ENCODE measurements at regions not wholly inside any gene's neighbourhood (a gene's known extent, or its start where the extent isn't known, plus 50 kb on each side); places are given as distances from the start of the nearest gene placed in this dataset.
"Not testable (repeated sequence)": the region's sequence is repeated elsewhere in the genome, so short reads cannot be mapped to it uniquely, and the experiment has no call there.

DNA sequence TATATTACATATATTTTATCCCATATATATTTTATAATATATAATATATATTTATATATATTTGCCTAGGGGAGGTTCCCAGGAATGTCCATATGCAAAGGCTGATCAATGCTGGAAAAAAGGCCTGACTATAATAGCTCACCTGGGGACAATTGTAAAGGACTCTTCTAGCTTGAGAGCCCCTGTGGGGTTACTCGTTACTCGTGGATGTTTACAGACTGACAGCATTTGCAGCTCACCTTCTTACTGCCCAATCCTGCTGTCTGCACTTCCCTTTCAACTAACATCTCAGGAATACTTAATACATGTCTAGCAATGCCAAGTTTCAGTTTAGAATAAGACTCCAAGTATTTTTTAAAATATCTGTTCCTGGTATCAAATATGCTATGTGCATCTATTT lies 1365.4 kb upstream of the RAG2 start:
- in situ Hi-C loops (cut with MboI; ENCODE audit: low sequenced_read_pairs) = no loop called here

DNA sequence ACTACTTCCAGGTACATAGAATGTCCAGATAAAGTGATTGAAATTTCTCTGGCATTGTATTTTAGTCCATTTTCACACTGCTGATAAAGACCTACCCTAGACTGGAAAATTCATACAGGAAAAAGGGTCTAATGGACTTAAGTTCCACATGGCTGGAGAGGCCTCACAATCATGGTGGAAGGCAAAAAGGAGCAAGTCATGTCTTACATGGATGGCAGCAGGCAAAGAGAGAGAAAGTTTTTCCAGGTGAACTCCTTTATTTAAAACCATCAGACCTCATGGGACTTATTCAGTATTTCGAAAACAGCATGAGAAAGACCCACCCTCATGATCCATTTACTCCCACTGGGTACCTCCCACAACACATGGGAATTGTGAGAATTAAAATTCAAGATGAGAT lies 1359.7 kb upstream of the RAG2 start:
- in situ Hi-C loops (cut with MboI; ENCODE audit: low sequenced_read_pairs) = no loop called here

DNA sequence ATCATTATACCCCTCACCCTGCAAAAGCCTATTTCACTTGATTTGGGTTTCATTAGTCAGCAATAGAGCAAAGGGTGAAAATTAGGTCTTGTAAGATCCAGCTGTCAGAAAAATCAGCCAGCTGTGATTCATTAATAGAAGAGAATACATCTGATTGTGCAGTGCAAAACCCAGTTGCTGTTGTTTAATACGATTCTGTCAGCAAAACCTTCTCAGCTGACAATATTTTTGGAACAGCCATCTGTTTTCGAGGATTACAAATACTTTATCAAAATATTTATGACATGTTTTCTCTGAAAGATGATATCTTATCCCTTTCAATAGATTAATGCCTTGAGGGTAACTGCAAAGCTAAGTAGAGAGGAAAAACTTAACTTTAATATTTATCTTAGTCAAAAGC lies 1354.0 kb upstream of the RAG2 start:
- in situ Hi-C loops (cut with MboI; ENCODE audit: low sequenced_read_pairs) = no loop called here

DNA sequence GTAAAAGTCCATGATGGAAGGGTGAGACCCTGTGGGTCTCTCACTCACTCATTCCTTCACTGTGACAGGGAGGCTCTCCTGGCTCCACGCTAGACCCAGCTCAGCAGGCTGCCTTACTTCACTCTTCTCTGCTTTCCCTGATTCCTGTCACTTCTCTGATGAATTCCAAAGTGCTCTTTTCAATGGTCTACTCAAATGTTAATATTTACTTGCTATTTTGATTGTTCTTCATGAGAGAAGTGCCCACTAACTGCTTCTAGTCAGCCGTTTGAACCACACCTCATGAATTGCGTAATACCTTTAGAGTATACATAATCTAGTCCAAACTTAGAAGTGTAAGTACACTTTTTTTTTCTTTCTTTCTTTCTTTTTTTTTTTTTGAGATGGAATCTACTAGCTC lies 1350.2 kb upstream of the RAG2 start:
- in situ Hi-C loops (cut with MboI; ENCODE audit: low sequenced_read_pairs) = no loop called here

DNA sequence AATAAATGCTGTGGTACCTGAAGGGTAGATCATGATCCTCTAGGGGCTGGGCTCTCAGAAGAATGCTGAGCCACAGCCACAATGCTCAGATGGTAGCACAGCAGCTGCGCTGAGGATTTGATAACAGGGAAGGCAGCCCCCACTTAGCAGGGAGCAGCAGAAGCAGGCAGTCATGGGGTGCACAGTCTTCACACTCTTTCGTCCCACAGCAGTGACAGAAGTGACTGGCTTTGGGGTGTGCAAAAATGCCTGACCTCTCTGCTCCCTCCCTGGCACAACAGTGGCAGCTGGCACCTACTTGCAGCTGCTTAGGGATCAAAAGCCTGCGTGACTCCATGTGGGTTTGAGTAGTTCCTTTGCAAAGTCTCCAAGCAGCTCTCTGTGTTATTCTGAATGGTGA lies 1349.8 kb upstream of the RAG2 start:
- in situ Hi-C loops (cut with MboI; ENCODE audit: low sequenced_read_pairs) = no loop called here

DNA sequence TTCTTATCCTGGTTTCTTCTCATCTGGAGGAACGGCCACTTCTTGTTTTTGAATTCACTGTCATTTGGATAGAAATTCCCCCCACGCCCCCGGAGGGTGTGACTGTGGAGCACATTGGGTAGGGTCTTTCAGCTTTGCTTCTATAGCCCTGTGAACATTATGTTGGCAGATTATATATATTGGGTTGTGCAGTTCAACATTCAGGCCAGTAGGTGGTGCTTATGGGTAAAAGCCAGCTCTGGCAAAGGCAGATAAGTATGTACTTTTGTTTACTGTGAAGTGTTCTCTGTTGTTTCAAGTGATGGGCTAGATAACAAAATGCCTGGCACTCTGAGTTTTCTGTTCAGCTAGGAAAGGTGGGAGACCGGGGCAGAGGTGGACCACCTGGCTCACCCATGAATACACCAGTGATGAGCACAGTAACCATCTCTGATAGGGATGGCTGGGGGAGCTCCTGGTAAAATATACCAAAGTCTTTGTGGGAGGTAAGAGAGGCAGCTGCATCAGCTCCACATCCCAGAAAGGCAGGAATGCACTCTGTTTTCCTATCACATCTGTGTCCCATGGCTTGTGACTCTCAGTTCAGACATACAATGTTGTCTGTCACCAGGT lies 1348.2 kb upstream of the RAG2 start:
- in situ Hi-C loops (cut with MboI; ENCODE audit: low sequenced_read_pairs) = no loop called here

DNA sequence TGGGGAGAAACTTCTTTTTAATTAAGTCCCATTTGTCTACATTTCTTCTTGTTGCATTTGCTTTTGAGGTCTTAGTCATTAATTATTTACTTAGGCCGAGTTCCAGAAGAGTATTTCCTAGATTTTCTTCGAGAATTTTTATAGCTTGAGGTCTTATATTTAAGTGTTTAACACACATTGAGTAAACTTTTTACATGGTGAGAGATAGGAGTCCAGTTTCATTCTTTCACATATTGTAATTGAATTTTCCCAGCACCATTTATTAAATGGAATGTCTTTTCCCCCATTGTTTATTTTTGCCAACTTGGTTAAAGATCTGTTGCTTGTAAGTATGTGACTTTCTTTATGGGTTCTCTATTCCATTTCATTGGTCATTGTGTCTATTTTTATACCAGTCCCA lies 1344.0 kb upstream of the RAG2 start:
- in situ Hi-C loops (cut with MboI; ENCODE audit: low sequenced_read_pairs) = no loop called here

DNA sequence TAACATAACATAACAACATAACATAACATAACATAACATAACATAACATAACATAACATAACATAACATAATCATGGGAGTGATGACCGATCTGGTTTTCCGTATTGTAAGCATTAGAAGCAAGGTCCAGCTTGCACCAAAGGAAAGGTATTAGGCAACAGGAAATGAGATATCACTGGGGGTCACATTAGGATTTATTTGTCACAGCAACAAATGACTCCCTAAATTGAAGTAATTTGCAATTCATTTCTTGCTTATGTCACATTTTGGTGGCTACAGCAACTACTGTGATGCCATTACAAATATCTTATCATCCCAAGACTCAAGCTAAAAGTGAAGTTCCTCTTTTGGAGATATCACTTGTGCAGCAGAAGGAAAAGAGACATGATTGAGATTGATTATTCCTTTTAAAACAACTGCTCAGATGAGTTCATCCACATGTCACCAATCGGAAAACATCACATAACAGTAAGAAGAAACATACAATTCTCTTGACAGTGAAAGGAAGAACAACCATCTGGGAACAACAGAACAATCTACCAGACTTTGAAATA lies 1331.1 kb upstream of the RAG2 start:
- in situ Hi-C loops (cut with MboI; ENCODE audit: low sequenced_read_pairs) = no loop called here

DNA sequence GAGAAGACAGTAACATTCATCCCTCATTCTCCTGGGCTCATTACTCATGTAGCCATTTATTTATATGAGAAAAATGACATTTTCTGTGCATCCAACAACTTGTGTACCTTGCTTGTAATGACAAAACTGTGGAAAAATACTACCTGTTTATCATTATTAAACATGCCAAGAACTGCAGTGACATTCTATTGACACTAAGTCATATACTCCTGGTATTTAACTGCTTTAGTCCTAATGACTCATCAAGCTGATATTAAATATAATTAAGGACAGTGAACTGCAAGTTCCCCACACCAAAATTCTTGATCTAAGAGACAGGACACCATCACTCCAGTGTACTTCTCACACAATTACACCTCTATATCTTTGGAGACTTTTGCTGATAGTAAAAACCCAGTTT lies 1328.7 kb upstream of the RAG2 start:
- in situ Hi-C loops (cut with MboI; ENCODE audit: low sequenced_read_pairs) = no loop called here

DNA sequence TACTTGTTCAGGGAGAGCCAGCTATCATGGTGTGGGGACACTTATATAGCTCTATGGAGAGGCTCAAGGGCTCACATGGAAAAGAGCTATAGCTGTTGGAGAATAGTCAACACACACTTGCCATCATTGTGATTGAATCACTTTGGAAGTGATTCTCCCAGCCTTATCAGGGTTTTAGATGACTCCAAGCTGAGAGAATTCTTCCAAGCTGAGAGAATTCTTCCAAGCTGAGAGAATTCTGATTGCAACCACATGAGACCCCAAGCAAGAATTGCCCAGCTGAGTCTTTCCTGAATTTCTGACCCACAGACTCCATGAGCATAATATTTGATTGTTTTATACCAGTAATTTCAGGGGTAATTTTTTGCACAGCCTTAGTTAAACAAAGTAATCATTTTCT lies 1318.3 kb upstream of the RAG2 start:
- in situ Hi-C loops (cut with MboI; ENCODE audit: low sequenced_read_pairs) = no loop called here

DNA sequence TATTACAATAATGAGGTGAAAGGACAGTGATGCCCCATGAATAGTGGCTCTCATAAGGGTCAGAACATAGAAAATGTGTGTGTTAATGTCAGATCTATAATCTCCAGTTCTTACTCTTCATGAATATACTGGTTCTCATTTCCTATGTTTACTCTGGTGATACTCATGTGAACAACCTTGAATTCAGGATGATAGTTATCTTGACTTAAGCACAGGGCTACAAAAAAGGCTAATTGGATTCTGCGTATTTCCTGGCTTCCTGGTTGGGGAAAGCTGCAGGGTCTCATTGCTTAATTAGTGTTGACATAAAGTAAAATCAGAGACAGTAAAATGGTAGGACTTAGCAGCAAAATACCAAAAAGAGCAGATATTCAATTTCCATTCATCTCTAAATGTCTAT lies 1316.8 kb upstream of the RAG2 start:
- in situ Hi-C loops (cut with MboI; ENCODE audit: low sequenced_read_pairs) = no loop called here

DNA sequence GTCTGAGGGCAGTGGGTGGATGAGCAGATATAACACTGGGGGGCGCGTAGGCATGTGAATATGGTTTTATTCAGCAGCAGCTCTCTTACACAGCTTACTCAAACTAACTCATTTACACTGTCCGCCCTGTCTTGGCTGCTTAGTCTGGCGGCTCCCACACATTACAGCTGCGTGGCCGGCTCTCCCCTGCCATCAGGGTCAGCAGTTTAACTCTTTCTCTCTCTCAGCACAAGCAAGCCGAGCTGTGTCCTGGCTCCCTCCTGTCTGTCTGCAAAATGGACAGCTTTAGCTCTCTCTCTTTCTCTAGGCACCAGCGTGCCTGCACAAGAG lies 1310.1 kb upstream of the RAG2 start:
- in situ Hi-C loops (cut with MboI; ENCODE audit: low sequenced_read_pairs) = no loop called here

DNA sequence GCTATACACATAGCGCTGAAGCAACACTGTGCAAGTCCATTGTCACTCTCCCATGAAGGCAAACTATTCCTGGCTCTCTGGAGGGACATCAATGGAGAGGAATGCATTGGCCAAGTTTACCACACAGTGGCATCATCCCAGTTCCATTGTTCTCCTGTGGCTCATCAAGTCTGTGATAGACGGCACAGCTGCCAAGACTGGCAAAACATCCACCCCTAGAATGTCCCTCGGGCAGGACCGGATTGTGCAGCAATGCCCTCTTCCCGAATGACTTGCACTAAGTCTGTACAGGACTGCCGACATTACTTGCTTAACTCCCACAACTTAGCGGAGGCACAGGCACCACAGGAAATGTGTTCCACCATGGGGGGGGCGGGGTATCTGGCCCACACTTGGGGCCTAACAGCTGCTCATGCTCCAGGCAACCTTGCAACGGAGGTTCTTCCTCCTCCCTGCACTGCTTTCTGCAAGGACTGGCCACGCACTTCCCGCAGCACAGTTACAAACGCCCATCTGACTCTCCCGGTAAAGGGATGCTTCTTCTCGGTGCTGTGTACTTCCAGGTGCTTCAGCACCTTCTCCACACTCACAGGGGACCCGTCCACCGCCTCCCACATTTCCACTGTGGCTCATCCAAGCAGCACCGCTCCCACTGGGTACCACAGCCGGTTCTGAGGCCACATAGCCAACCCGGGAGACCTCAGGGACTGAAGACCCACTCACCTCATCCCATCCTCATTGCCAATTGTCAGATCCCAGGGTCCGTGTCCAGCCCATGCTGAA lies 1309.6 kb upstream of the RAG2 start:
- in situ Hi-C loops (cut with MboI; ENCODE audit: low sequenced_read_pairs) = no loop called here

DNA sequence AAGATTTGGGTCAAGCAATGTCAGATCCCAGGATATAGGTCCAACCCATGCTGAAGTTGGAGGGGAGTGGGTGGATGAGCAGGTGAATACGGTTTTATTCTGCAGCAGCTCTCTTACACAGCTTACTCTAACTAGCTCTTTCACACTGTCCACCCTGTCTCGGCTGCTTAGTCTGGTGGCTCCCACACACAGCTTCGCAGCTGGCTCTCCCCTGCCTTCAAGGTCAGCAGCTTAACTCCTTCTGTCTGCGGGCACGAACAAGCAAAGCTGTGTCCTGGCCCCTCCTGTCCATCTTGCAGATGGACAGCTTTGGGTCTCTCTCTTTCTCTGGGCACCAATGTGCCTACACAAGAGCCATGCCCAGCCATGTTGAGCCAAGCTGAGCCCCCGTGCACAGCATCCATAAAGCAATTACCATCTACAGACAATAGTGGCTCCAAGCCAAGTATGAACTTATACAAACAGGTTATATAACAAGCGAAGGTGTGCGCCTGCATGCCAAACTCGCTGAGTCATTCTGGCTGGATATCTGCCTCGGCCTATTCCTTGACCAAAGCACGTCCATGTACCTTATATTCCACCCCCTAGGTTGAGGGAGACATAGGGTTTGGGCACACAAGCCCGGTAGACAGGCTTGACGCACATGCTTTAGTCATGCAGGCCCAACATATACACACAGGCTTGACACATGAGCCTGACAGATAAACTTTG lies 1307.8 kb upstream of the RAG2 start:
- in situ Hi-C loops (cut with MboI; ENCODE audit: low sequenced_read_pairs) = no loop called here

DNA sequence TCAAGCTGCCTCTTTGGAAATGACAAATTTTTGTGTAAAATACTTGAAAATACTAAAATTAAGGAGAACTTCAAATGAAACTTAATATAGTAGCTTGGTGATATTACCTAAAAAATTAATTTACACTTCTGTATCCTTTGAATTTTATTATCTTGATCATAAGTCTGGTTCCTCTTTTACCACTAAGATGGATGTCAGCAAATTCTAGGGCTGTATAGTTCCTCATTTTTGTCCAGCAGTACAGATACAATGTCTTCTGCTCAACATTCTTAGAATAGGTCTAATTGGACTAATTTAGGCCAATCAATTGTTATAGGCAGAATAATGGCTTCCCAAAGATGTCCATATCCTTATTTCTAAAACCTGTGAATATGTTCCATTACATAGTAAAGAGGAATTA lies 1298.0 kb upstream of the RAG2 start:
- in situ Hi-C loops (cut with MboI; ENCODE audit: low sequenced_read_pairs) = no loop called here

DNA sequence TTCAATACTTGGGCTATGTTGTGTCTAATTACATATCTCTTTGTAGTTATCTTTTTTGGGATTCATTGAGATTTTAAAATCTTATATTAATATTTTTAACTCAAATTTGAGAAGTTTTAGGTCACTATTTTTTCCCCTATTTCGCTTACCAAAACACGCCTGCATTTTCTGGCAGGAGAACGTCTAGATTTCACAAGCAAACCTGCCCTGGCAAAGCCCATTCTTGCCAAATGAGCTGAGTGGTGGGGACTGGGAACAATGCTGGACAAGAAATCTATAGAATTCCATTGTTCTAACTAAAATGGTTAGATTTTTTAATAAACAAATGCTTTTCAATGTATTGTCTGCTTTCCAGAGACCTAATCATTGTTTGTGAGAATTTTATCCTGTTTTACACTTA lies 1283.7 kb upstream of the RAG2 start:
- in situ Hi-C loops (cut with MboI; ENCODE audit: low sequenced_read_pairs) = no loop called here

DNA sequence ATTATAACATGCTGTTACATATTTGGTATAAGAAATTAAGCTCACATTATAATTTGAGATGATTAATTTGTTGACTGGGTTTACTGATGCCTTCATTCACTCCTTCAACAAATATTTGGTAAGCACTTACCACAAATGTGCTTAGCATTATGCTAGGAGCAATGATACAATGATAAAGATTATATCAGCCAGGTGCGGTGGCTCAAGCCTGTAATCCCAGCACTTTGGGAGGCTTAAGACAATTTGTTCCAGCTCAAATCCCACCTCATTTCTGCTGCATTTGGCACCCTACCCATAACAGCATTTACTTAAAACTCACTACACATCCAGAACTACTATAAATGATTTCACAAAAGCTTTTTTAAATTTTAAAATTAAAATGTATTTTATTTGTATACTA lies 1263.6 kb upstream of the RAG2 start:
- in situ Hi-C loops (cut with MboI; ENCODE audit: low sequenced_read_pairs) = no loop called here

DNA sequence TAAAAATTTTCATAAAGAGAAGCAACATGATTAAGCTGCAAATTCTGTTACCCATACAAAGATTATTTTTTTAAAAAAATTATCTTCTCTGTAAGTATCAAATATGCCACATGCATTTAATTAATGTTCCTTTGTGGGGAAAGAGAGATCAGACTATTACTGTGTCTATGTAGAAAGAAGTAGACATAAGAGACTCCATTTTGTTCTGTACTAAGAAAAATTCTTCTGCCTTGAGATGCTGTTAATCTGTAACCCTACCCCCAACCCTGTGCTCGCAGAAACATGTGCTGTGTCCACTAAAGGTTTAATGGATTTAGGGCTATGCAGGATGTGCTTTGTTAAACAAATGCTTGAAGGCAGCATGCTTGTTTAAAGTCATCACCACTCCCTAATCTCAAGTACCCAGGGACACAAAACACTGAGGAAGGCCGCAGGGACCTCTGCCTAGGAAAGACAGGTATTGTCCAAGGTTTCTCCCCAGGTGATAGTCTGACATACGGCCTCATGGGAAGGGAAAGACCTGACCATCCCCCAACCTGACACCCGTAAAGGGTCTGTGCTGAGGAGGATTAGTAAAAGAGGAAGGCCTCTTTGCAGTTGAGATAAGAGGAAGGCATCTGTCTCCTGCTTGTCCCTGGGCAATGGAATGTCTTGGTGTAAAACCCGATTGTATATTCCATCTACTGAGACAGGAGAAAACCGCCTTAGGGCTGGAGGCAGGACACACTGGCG lies 1260.9 kb upstream of the RAG2 start:
- in situ Hi-C loops (cut with MboI; ENCODE audit: low sequenced_read_pairs) = not testable (repeated sequence)

DNA sequence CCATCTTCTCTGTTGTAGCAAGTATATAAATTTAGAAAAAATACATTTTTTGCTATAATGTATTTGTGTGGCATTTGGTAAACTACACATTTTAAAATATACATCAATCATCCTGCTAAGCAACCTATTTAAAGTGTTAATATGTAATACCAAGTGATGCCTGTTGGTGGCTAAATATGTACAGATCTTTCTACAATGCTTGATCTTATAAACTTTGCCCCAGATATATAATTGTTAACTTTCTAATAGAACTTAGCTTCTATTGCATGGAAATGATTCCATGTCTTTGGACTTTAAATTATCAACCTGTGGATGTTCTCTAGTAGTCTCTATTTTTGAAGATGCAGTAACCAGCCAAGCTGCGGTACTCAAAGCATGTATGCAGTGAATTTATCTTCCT lies 1260.4 kb upstream of the RAG2 start:
- in situ Hi-C loops (cut with MboI; ENCODE audit: low sequenced_read_pairs) = no loop called here

DNA sequence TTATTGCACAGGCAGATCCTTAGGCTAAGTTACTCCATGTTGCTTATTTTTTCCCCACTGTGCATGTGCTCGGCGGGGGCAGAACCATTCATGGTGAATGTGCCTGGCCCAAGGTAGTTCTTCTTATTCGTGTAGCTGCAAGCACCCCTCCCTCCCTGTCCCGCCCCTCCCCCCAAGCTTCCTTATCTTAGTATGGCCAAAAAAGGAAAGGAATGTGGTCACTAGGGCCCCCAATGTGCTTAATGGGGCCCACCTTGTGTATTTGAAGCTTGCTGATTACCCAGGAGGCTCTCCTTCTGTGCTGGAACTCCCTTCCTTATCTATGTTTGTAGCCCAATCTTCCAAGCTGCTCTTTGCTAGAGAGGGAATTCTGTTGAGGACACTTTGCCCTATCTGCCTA lies 1259.7 kb upstream of the RAG2 start:
- in situ Hi-C loops (cut with MboI; ENCODE audit: low sequenced_read_pairs) = no loop called here

DNA sequence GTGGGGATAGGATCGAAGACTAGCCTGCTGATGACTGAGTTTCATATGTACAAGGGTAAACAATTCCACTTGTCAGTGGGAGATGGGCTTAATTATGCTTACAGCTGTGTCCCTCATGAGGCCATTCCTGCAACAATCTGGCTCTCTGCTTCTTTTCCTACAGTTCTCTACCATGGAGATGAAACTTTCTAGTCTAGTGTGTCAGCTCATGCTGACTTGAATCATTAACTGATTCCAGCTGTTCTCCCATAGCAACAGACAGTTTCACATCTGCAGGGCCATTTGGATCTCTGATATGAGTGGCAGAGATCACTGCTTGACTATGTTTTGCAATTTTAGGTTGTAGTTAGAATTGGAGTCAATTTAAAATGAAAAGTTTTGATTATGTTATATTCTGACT lies 1251.7 kb upstream of the RAG2 start:
- in situ Hi-C loops (cut with MboI; ENCODE audit: low sequenced_read_pairs) = no loop called here

Data from HL-60/S4 treated with phorbol 12-myristate 13-acetate at 8.2 ng/mL for 4 days and 3 days (cell line).